ENCODE measurements at regions not wholly inside any gene's neighbourhood (a gene's known extent, or its start where the extent isn't known, plus 50 kb on each side); places are given as distances from the start of the nearest gene placed in this dataset.
"Not testable (repeated sequence)": the region's sequence is repeated elsewhere in the genome, so short reads cannot be mapped to it uniquely, and the experiment has no call there.

DNA sequence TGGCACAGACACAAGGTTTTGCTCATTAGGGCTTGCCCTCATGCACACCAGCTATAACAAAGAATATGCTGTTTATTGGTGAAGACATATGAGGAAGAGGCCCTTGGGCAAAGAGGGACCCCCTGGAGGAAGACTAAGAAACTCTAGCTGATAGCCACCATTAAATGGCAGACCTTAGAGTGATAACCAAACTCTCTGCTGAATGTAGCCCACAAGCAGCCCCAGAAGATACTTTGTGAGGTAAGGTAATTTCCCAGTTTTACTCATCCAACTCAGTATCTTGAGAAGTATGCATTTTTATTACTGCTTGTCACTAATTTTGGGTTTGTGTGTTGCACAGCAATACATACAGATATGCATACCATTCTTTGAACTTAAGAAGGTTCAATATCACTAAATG is 563.3 kb downstream of the DOK5 start:
- no peak for DNase-seq

GRCh38 chr20:55031971-55032370 is 556.6 kb downstream of the DOK5 start:
- DNase-seq, result no peak

GRCh38 chr20:55014766-55015165 is 539.4 kb downstream of the DOK5 start:
- DNase-seq, result no peak

GRCh38 chr20:55010761-55011160 is 535.4 kb downstream of the DOK5 start:
- no peak for DNase-seq

GRCh38 chr20:55009066-55009465 is 533.7 kb downstream of the DOK5 start:
- DNase-seq, result no peak

DNA sequence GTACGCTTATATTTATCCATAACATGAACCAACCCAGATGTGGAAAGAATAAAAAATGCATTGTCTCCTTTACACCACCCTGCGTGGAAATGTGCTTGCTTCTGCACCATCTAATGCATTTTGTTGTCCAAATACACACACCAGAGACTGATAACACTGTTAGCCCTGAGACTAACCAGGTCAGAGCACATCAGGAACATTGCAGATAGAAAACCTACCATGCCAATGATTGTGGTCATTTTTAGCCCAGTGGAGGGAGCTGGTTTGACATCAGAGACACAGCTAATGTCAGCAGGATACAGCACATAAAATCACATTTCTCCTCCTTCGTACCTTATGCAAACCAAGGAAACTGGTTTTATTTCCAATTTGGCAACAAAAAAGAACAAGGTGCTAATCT is 528.7 kb downstream of the DOK5 start:
- DNase-seq, result no peak

DNA sequence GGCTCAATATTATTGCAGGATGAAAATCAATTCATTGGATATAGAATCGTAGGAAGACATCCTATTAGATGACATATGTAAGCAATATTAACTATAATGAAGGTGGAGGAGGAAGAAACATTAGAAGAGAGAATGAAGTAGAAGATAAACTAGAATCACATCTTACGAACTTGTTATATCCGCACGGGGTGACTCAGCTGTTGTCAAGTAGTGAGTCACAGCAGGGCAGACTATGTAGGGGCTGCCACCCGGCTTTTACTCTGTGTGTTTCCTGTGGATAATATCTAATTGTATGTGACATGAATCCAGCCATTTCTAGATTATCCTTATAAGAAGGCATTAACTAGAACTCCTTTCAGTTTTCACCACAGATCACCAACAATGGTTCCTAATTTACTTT is 520.2 kb downstream of the DOK5 start:
- peak; percentile 37 for DNase-seq

- DNase-seq, result no peak
Measured at GRCh38 chr20:54995011-54995410, 519.6 kb downstream of the DOK5 start.

- no peak for DNase-seq
Measured at GRCh38 chr20:54985091-54985490, 509.7 kb downstream of the DOK5 start.

GRCh38 chr20:54984104-54984448 is 508.7 kb downstream of the DOK5 start:
- DNase-seq, result no peak

GRCh38 chr20:54983394-54984103 is 508.2 kb downstream of the DOK5 start:
- not testable (repeated sequence) for DNase-seq

- DNase-seq, result no peak
Measured at GRCh38 chr20:54981175-54981574, 505.8 kb downstream of the DOK5 start.

DNA sequence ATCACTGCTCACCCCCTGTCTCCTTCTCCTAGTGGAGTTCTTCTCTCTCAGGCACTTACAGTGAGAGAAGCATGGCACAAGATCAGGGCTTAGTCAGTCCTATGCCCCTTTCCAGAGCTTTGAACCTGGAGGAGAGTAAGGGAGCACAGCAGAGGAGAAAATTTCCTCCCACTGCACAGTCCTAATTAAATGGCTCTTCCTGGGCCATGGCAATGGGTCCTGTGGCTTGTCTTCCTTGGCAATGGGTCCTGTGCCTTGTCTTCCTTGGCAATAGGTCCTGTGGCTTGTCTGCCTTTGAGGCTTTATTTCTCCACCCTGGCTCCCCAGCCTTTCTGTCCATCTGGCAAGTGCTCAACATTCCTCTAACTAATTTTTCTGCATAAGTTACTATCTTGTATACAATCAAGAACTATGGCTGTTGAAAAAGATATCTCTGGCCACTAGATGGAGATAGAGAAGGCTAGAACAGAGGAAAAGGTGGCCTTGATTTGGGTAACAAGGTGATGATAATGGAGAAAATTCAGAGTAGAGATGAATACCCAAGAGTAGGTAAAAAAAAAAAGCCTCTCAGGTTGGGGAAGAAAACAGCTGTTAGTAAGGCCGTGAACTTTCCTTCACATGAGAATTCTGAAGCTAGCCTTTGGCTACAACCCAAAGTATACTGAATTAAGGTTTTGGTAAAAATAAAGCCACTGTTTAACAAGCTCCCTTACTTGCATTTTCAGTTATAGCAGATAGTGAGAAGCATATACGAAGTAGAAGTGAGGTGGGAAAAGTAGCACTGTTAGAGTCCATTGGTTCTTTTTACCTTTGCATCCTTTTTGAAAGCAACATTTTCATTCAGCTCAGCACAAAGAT is 504.9 kb downstream of the DOK5 start:
- DNase-seq, result peak; percentile 25

GRCh38 chr20:54950304-54950703 is 474.9 kb downstream of the DOK5 start:
- no peak for DNase-seq

GRCh38 chr20:54941666-54942065 is 466.3 kb downstream of the DOK5 start:
- no peak for DNase-seq

DNA sequence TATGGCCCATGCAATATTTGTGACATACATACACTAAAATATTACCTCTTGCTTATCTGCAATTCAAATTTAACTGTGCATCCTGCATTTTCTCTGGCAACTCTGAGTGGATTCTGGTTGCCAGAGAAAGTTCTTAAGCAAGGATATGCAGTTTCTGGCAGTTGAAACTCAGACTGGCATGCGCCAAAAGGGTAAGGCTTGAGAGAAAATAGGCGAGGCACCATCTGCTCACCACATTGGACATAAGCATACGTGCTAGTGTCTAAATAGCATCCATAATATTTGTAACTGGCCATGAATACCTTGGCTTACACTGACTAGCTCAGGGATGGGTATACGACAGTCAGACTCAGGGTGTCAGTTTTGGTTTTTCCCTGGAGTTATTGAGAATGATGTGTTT is 465.1 kb downstream of the DOK5 start:
- no peak for DNase-seq

- no peak for DNase-seq
Measured at GRCh38 chr20:54938707-54939106, 463.3 kb downstream of the DOK5 start.

DNA sequence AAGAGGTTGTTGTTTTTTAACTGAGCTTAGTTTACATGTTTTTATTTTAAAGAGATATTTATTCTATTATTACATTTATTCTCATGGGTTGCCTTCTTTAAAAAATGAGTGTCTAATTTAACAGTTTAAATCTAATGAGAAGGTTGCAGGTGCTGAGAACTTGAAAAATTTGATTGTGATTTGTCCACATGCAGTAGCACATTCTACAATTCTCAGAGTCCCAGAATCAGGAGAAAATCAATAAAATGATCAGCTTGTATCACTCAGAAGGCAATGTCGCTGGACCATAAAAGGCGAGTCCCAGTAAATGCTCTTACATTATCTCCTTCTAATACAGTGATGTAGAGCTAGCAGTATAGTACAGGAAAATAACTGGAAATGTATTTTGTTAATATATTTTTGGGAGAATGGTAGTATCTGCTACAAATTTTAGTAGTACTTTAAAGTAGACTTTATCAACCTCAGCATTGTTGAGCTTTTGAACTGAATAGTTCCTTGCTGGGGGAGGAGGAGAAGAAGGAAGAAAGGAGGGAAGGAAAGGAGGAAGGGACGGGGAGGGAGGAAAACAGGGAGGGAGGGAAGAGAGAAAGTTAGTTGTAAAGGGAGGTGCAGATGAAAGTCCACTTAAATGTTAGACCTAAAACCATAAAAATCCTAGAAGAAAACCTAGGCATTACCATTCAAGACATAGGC is 458.0 kb downstream of the DOK5 start:
- no peak for DNase-seq

DNA sequence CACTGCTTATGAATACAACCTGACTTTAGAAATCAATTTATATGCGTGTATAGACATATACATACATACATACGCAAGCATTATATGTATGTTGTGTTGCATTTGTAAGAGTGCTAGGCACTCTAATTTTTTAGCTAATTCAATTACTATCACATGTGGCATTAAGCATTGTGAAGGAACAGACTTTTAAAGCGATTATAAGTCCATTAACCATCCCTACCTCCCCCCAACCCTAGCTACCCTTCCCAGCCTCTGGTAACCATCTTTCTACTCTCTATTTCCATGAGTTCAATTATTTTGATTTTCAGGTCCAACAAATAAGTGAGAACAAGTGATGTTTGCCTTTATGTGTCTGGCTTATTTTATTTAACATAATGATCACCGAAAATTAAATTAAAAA is 453.8 kb downstream of the DOK5 start:
- DNase-seq, result no peak

DNA sequence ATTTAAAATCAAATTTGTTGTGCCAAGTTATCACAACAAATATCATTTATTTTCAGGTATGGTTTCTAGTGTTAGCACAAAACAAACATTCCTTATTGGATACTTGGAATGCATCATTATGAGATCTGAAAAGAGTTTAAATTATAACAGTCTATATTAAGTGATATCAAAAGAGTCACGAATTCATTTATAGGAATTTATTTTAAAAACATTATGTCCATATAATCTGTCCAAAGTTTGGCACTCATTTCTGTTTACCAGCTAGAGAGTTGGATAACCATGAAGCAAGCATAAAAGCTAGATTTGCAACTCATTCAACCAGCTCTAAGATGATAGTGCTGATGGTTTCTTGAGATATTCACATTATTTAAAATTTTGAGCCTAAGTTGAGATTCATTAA is 453.2 kb downstream of the DOK5 start:
- DNase-seq, result no peak

GRCh38 chr20:54922636-54923035 is 447.2 kb downstream of the DOK5 start:
- DNase-seq, result no peak

- DNase-seq, result no peak
Measured at GRCh38 chr20:54922096-54922495, 446.7 kb downstream of the DOK5 start.

GRCh38 chr20:54920491-54920890 is 445.1 kb downstream of the DOK5 start:
- DNase-seq, result no peak

- DNase-seq, result not testable (repeated sequence)
Measured at GRCh38 chr20:54918993-54919392, 443.6 kb downstream of the DOK5 start.

Data from NCI-H226 (cell line).